ENCODE measurements at regions not wholly inside any gene's neighbourhood (a gene's known extent, or its start where the extent isn't known, plus 50 kb on each side); places are given as distances from the start of the nearest gene placed in this dataset.

GRCh38 chr13:34420702-34421346 lies 521.2 kb upstream of the NBEA start:
- no peak overlapping the region for H2AFZ ChIP-seq (ENCODE audit: low read depth, low read length)
- dilution Hi-C loops (cut with MboI; ENCODE audit: extremely low pct_ligation_motif_present, low sequenced_read_pairs) (no loop called here), intact Hi-C loops (cut with micrococcal nuclease) (loop anchor here (10.0 kb wide), 1 partner anchor 116 kb away; no protein-coding TSS in a partner anchor)
- H3K27me3 ChIP-seq (ENCODE audit: control insufficient read depth in 2 of 2, insufficient read depth in 2 of 2, low read length in 2 of 2) = no peaks in the 10 kb centered on the region
- no peak overlapping the region for H3K27ac ChIP-seq (ENCODE audit: insufficient read depth, low read depth, low read length)
- DNase-seq (ENCODE audit: low read depth, low spot score) (no peak), FAIRE-seq (no peak)
- no peaks in the 10 kb centered on the region for H3K9me1 ChIP-seq (replicated peaks; ENCODE audit: control insufficient read depth, extremely low read depth, insufficient read depth, low read length)
- H3K4me1 ChIP-seq (ENCODE audit: control insufficient read depth, extremely low read depth, insufficient read depth, low read length) = no peaks in the 10 kb centered on the region
- BruUV-seq (replicated peaks) = no TSS peak
- CTCF ChIA-PET = no interaction called here
- POLR2A ChIA-PET = no interaction called here
- H3K4me2 ChIP-seq (ENCODE audit: insufficient read depth, low read length) = no peak overlapping the region
- no peaks in the 10 kb centered on the region for H4K20me1 ChIP-seq (replicated peaks; ENCODE audit: control insufficient read depth, extremely low read depth, insufficient read depth, low read length)
- H3K4me3 ChIP-seq (replicated peaks in 1 of 3; ENCODE audit: insufficient read depth in 1 of 3, low read depth in 1 of 3, low read length in 3 of 3) = no peak overlapping the region
- H3K79me2 ChIP-seq (ENCODE audit: control insufficient read depth, insufficient read depth, low read length) = no peaks in the 10 kb centered on the region
- H3K36me3 ChIP-seq (ENCODE audit: control insufficient read depth in 2 of 2, extremely low read depth in 1 of 2, insufficient read depth in 2 of 2, low read length in 2 of 2) = no peaks in the 10 kb centered on the region
- TF ChIP-seq CTCF (IDR thresholded peaks at IDR 0.05; ENCODE audit: extremely low read depth in 1 of 2, insufficient read depth in 1 of 2, low read depth in 1 of 2, low read length in 2 of 2) (no peak), FOS (IDR thresholded peaks at IDR 0.05; ENCODE audit: borderline replicate concordance, insufficient read depth, low read length) (no peak), POLR2A (IDR thresholded peaks at IDR 0.05; ENCODE audit: low read depth, low read length) (no peak), MAX (IDR thresholded peaks at IDR 0.05; ENCODE audit: insufficient read depth, insufficient read length) (no peak), GATA2 (IDR thresholded peaks at IDR 0.05; ENCODE audit: insufficient read depth, insufficient read length, low read depth, low read length) (no peak), JUN (IDR thresholded peaks at IDR 0.05; ENCODE audit: borderline replicate concordance, insufficient read depth, insufficient read length, low read depth) (no peak), EZH2 (IDR thresholded peaks at IDR 0.05; ENCODE audit: borderline replicate concordance, low read depth, low read length, severe bottlenecking) (no peak), POLR2AphosphoS5 (IDR thresholded peaks at IDR 0.05; ENCODE audit: insufficient read depth, low read depth, low read length) (no peak), MYC (IDR thresholded peaks at IDR 0.05; ENCODE audit: low read depth, low read length) (no peak)
- no peaks in the 10 kb centered on the region for H3K9me3 ChIP-seq (replicated peaks; ENCODE audit: control insufficient read depth, insufficient read depth, low read length)
- H3K9ac ChIP-seq (replicated peaks; ENCODE audit: extremely low read depth, insufficient read depth, low read length) = no peak overlapping the region
